ENCODE measurements at regions not wholly inside any gene's neighbourhood (a gene's known extent, or its start where the extent isn't known, plus 50 kb on each side); places are given as distances from the start of the nearest gene placed in this dataset.

DNA sequence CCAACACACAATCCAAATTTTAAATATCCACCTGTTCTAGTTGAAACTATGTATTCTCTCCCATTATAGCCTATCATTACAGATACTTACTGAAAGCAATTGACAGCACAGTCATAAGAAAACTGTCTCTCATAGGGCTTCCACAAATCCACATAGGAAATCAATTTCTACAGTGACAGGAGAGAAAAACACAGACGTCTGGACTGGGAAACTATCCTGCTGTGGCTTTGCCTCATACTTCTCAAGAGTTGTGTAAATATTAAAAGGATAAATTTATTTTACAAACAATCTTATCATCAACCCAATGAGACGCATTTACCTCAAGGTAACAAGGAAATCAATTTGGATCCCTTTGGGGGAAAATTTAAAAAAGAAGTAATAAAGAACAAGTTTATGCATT is 517.5 kb downstream of the EFNA5 start:
- Histone ChIP-seq H3K79me2 (ENCODE audit: insufficient read depth, low read length) (no peaks in the 10 kb centered on the region), H3K4me2 (ENCODE audit: low read length) (no peak overlapping the region), H2AFZ (ENCODE audit: low read length) (no peak overlapping the region), H3K9me2 (ENCODE audit: low read depth, low read length) (no peaks in the 10 kb centered on the region), H4K20me1 (ENCODE audit: insufficient read depth, low read length) (no peaks in the 10 kb centered on the region), H3K9me3 (ENCODE audit: low read length) (no peaks in the 10 kb centered on the region), H3K36me3 (ENCODE audit: insufficient read depth, low read length) (no peaks in the 10 kb centered on the region), H3K4me1 (ENCODE audit: insufficient read depth, low read length, severe bottlenecking) (no peaks in the 10 kb centered on the region), H3F3A (ENCODE audit: insufficient read depth, low read length) (no peaks in the 10 kb centered on the region), H3K4me3 (ENCODE audit: low read depth, low read length, poor library complexity, severe bottlenecking) (no peak overlapping the region), H3K27ac (ENCODE audit: low read depth, low read length, poor library complexity, severe bottlenecking) (no peak overlapping the region), H3K27me3 (ENCODE audit: insufficient read depth, low read length) (no peaks in the 10 kb centered on the region), H3K9ac (ENCODE audit: low read length) (no peak overlapping the region)
- TF ChIP-seq, protein P1, sequence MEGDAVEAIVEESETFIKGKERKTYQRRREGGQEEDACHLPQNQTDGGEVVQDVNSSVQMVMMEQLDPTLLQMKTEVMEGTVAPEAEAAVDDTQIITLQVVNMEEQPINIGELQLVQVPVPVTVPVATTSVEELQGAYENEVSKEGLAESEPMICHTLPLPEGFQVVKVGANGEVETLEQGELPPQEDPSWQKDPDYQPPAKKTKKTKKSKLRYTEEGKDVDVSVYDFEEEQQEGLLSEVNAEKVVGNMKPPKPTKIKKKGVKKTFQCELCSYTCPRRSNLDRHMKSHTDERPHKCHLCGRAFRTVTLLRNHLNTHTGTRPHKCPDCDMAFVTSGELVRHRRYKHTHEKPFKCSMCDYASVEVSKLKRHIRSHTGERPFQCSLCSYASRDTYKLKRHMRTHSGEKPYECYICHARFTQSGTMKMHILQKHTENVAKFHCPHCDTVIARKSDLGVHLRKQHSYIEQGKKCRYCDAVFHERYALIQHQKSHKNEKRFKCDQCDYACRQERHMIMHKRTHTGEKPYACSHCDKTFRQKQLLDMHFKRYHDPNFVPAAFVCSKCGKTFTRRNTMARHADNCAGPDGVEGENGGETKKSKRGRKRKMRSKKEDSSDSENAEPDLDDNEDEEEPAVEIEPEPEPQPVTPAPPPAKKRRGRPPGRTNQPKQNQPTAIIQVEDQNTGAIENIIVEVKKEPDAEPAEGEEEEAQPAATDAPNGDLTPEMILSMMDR (IDR thresholded peaks at IDR 0.05; ENCODE audit: low read length): no peak
- TF ChIP-seq EZH2 (IDR thresholded peaks at IDR 0.05; ENCODE audit: borderline replicate concordance, low read length): no peak

DNA sequence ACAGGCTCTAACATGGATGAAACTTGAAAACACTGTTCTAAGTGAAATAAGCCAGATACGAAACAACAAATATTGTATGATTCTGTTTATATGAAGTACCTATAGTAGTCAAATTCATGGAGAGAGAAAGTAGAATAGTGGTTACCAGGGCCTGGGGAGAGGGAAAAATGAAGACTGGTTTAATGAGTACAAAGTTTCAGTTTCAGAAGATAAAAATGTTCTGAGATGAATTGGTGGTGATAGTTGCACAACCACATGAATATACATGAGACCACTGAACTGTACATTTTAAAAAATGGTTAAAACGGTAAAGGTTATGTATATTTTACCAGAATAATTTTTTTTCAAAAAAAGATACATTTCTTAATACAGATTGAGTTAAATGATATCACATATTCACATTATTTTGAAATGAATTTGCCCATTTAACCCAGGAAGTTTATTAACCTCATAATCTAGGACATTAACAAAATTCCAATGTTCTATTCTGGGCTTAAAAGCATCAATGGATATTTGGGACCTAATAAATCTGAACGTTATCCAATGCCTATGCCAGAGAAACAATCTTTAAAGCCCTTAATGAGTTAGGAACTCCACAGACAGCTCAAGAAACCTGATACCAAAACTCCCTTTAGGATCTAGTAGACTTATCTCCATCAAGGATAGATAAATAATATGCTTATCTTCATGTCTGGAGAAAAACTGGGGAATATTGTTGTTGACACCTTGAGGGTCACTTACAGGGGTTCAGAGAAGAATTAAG is 521.3 kb downstream of the EFNA5 start:
- Histone ChIP-seq H3K4me3 (ENCODE audit: low read depth, low read length, poor library complexity, severe bottlenecking) (no peak overlapping the region), H3F3A (ENCODE audit: insufficient read depth, low read length) (no peaks in the 10 kb centered on the region), H3K4me1 (ENCODE audit: insufficient read depth, low read length, severe bottlenecking) (no peaks in the 10 kb centered on the region), H4K20me1 (ENCODE audit: insufficient read depth, low read length) (no peaks in the 10 kb centered on the region), H3K9me2 (ENCODE audit: low read depth, low read length) (no peaks in the 10 kb centered on the region), H3K27ac (ENCODE audit: low read depth, low read length, poor library complexity, severe bottlenecking) (no peak overlapping the region), H3K9me3 (ENCODE audit: low read length) (no peaks in the 10 kb centered on the region), H2AFZ (ENCODE audit: low read length) (no peak overlapping the region), H3K79me2 (ENCODE audit: insufficient read depth, low read length) (no peaks in the 10 kb centered on the region), H3K36me3 (ENCODE audit: insufficient read depth, low read length) (no peaks in the 10 kb centered on the region), H3K9ac (ENCODE audit: low read length) (no peak overlapping the region), H3K4me2 (ENCODE audit: low read length) (no peak overlapping the region), H3K27me3 (ENCODE audit: insufficient read depth, low read length) (no peaks in the 10 kb centered on the region)
- TF ChIP-seq EZH2 (IDR thresholded peaks at IDR 0.05; ENCODE audit: borderline replicate concordance, low read length): no peak
- TF ChIP-seq, protein P1 (IDR thresholded peaks at IDR 0.05; ENCODE audit: low read length): no peak

DNA sequence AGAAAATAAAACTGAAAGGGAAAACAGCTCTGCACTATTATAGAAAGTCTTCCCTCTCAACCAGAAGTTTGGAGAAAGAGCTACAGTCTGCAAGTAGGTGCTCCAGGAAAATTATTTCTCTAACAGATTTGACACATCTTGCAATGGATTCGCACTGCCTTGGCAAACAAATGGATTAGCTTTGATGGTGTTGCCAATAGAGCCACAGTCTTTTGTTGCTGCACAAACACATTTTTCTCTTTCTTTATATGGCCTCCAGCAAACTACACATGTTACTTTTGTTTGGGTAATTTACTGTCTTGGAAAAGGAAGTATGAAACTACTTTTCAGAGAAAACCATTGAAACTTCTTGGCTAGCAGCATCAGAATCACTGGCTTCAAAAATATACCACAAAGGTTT is 523.1 kb downstream of the EFNA5 start:
- no peak for TF ChIP-seq EZH2 (IDR thresholded peaks at IDR 0.05; ENCODE audit: borderline replicate concordance, low read length)
- TF ChIP-seq, protein P1 (IDR thresholded peaks at IDR 0.05; ENCODE audit: low read length): no peak
- Histone ChIP-seq H2AFZ (ENCODE audit: low read length) (no peak overlapping the region), H3K79me2 (ENCODE audit: insufficient read depth, low read length) (no peaks in the 10 kb centered on the region), H3F3A (ENCODE audit: insufficient read depth, low read length) (no peaks in the 10 kb centered on the region), H3K4me2 (ENCODE audit: low read length) (no peak overlapping the region), H3K27ac (ENCODE audit: low read depth, low read length, poor library complexity, severe bottlenecking) (no peak overlapping the region), H3K9me2 (ENCODE audit: low read depth, low read length) (no peaks in the 10 kb centered on the region), H3K4me1 (ENCODE audit: insufficient read depth, low read length, severe bottlenecking) (no peaks in the 10 kb centered on the region), H3K9me3 (ENCODE audit: low read length) (no peaks in the 10 kb centered on the region), H3K36me3 (ENCODE audit: insufficient read depth, low read length) (no peaks in the 10 kb centered on the region), H3K27me3 (ENCODE audit: insufficient read depth, low read length) (no peaks in the 10 kb centered on the region), H3K9ac (ENCODE audit: low read length) (no peak overlapping the region), H3K4me3 (ENCODE audit: low read depth, low read length, poor library complexity, severe bottlenecking) (no peak overlapping the region), H4K20me1 (ENCODE audit: insufficient read depth, low read length) (no peaks in the 10 kb centered on the region)
